Limb (tissue), 2 donors: ENCODE measurements at regions not wholly inside any gene's neighbourhood (a gene's known extent, or its start where the extent isn't known, plus 50 kb on each side); places are given as distances from the start of the nearest gene placed in this dataset.
"Not testable (repeated sequence)": the region's sequence is repeated elsewhere in the genome, so short reads cannot be mapped to it uniquely, and the experiment has no call there.

ENCODE experiments used
- DNase-seq, 2 donors: peaks; one replicate each; pipeline ENCODE4 v3.0.0-alpha.2; 2016; ENCODE audit errors: extremely low spot score in 2 of 2

DNA sequence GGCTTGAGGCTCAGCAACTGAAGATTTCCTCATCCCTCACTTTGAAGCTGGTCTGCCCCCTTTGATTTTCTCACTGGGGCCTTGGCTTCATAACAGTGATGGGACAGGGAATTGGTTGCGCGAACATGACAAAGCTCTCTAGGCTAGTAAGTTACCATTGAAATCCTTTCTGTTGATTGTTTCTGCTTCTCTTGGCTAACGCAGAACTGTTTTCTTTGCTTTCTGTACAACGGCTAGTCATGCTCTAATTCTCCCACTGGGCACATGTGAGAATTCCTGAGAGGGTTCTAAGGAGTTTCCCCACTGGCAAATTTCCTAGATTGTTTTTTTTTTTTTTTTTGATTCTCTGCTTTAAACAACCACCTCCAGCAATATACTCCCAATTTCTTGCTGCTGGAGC, 738.6 kb downstream of the PCDH7 start:
- no peak for DNase-seq

- DNase-seq: no peak
These were observed 741.3 kb downstream of the PCDH7 start for GRCh38 chr4:31461421-31461820.

GRCh38 chr4:31467781-31468180, 747.6 kb downstream of the PCDH7 start:
- DNase-seq: peak in 1 of 2 donors; percentile 10

DNA sequence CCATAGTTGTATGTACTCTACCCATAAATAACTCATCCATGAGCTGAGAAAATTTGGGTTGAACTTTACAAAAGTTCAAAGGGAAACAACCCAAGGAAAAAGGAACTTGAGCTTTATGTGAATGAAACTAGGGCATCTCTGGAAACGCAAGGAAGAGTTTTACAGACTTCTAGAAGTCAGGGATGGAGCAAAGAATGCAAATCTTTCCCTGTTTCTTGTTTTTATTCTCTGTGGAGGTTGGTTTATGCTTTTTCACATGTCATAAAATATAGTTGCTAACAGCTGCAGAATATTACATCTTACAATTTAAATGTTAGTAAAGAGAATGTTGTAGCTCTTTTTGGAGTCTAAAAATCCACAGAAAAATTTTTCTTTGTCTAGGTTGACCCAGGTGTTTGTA, 754.1 kb downstream of the PCDH7 start:
- peak in 1 of 2 donors; percentile 4 for DNase-seq

GRCh38 chr4:31482691-31483090, 762.5 kb downstream of the PCDH7 start:
- no peak for DNase-seq

GRCh38 chr4:31499216-31499615, 779.0 kb downstream of the PCDH7 start:
- DNase-seq: not testable (repeated sequence)

DNA sequence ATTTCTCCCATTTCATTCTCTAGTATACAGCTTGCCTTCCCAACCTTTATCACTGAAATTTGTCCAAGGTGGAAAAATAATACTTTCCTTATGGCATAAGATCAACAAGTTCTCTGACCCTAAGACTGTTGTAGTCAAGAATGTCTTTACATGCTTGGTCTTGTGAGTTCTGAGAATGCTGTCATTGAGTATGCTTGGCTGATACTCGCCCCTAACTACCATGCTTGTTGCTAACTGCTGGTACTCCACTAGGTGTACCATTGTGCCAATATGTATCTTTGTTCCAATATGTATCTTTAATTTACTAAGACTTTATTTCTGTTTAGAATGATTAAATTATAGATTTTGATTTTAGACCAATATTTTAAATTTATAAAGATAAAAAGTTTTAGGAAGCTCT, 796.4 kb downstream of the PCDH7 start:
- DNase-seq: no peak

DNA sequence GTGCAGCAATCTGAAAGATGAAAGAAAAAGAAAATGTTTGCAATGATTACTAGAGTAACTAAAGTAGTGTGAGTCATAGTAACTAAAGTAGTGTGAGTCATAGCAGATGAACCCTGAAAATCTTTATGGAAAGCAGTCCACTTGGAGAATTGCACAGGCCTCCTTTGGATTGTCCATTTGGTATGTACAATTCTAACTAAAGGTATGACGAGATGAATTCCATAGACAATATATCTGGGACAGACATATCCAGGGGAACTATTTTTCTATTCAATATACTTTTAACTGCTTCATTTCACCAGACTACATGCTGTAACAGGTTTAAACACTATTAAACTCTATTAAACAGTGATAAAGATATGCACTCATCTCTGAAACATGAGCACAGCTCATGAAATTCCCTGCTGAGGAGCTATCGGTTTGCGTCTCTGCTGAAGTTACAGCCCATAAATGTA, 798.7 kb downstream of the PCDH7 start:
- DNase-seq: no peak

GRCh38 chr4:31530555-31530954, 810.4 kb downstream of the PCDH7 start:
- DNase-seq: no peak

- no peak for DNase-seq
These were observed 818.7 kb downstream of the PCDH7 start for GRCh38 chr4:31538877-31539276.

DNA sequence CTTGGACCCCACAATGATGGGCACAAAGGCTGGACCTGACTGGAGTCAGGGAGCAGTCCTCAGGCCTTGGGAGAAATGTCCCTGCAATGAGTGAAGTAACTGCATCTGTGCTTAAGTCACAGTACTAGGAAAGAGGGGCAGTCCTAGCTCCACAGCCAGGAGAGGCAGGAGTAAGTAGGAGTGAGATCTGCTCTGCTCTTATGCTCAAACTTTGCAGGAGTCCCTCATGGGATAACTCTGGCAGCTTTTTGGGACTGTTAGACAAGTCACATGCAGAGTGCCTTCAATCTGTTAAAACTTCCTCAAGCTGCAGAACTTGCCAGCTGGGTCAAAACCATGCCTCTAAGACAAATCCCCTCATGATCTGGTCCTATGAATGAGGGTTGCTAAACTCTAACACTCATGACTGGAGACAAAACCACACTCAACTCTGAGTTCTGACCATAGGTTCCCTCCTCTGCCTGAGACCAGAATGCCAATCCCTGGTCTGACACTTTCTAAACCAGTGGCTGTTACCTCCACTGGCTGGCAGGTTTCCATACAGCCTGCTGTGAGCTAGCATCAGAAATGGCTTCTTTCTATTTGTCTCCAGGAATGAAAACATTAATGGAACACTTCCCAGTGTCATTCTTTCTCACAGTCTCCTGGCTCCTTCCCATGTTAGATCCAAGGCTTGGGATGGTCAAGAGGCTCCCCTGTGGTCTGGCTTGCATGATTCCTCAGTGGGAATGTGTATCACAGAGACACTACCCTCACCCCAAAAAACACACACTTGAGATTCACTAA, 819.3 kb downstream of the PCDH7 start:
- DNase-seq: no peak

DNA sequence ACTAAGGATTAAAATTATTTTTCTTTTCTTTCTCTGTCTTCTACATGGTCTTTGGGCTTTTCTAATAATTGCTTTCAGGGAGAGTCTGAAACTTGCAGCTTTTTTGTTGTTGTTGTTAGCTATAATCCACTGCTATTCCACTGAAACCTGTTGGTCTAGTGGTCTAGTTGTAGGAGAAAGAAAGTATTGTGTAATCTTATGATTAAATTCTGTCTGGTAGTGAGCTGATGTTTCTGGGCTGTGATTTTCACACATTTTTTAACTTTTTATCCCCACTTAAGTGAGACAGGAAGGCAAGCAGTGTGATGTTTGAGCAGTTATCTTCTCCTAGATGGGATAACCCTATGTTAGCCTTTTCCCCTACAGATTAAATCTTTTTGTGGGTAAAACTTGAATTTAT, 825.2 kb downstream of the PCDH7 start:
- no peak for DNase-seq

- DNase-seq: no peak
These were observed 825.6 kb downstream of the PCDH7 start for GRCh38 chr4:31545755-31546154.

DNA sequence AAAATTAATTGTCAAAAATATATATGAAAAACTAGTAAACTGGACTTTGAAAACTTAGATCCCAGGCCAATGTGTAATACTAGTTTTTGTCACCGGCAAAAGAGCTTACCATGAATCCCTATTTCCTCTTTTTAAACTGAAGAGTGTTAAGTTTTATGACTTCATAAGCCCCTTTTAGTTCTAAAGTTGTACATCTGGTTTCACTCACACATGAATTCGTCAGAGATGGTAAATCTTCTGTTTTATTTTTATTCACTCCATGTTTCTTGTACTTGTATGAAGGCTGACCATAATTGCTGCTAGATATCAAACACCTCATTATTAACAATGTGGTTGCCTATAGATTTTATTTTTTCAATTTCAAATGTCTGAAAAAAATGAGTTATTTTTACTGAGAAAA, 827.9 kb downstream of the PCDH7 start:
- DNase-seq: peak in 1 of 2 donors; percentile 67

DNA sequence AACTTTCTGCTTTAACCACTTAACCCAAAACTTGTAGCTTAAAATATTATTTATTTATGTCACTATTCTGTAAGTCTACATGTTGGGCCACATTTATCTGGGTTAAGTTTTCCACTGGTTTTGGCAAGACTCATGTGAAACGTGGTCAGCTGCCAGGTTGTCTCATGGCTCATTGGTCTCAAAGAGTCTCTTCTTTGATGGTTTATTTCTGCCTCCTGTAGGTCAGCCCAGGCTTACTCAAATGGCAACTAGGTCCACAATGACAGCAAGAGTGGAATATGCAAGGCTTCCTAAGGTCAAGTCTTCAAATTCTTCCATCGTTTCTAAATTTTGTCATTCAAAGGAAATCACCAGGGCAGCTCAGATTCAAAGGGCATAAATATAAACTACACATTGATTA, 828.7 kb downstream of the PCDH7 start:
- DNase-seq: no peak

DNA sequence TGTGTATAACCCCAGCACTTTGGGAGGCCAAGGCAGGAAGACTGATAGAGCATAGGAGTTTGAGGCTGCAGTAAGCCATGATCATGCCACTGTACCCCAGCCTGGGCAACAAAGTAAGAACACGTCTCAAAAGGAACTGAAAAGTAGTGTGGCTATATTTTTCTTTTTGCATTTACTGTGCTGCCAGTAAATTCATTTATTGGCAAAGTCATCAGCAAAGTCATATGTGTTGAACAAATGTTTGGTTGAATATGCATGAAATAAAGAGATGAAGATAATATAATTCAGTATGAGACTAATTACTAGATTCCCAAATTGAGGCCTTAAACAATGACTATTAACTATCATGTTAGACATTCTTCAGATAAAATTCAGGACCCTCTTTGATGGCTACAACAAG, 829.1 kb downstream of the PCDH7 start:
- no peak for DNase-seq

DNA sequence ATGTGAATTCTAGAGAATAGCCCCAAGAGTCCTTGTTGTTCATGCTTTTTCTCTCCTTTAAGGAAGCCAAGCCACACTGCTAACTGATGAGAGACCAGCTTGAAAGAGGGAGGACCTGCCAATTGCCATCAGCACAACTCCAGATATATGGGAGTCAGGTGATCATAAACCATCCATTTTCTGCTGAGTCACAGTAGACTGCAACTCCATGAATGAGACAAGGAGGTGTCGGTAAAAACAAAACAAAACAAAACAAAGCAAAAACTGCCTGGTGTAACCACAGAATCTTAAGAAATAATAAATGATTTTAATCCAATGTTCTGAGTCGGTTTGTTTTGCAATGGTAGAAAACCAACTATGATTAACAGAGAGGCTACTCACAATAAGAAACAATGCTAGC, 837.3 kb downstream of the PCDH7 start:
- DNase-seq: no peak

GRCh38 chr4:31573554-31573953, 853.4 kb downstream of the PCDH7 start:
- no peak for DNase-seq

GRCh38 chr4:31575504-31575903, 855.3 kb downstream of the PCDH7 start:
- no peak for DNase-seq

DNA sequence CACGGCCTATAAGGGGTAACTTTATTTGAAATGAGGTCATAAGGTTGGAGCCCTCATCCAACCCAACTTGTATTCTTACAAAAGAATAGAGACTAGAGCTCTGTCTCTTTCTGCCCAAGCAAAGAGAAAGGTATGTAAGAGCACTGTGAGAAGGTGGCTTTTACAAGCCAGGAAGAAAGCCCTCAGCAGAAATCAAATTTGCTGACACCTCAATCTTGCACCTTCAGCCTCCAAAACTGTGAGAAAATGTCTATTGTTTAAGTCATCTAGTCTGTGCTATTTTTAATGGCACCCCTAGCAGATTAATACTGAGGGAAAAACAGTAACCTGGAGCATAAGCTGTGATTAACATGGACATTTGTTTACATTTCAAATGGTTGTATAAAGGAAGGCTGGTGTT, 860.7 kb downstream of the PCDH7 start:
- DNase-seq: no peak

DNA sequence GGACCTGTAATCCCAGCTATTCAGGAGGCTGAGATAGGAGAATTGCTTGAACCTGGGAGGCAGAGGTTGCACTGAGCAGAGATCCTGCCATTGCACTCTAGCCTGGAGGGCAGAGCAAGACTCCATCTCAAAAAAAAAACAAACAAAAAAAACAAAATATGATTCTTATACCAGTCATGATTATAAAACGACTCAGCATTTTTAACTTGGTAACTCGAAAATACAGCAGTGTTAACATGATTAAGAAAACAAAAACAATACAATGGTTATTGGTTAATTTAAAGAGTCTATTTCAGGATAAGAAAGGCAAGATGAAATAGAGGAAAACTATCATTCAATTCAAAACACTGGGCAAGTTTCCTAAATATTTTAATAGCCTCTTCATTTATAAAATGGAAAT, 865.3 kb downstream of the PCDH7 start:
- no peak for DNase-seq

DNA sequence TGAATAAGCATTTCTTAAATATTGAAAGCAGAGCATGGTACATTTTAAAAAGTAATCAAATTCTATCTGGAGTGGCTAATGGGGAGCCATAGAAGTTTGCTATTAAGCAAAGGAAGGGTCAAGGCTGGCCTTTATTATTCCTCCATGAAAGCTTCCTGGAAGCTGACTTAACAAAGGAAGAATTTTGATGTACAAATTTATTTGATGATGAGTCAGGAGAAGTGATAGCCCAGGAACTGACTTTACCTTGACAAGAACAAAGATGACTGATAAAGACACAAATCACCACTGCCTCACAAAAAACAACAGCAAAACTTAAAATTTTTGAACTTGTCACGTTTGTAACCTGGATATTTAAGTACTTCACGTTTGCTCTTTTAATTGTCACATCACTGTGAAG, 872.1 kb downstream of the PCDH7 start:
- DNase-seq: no peak

DNA sequence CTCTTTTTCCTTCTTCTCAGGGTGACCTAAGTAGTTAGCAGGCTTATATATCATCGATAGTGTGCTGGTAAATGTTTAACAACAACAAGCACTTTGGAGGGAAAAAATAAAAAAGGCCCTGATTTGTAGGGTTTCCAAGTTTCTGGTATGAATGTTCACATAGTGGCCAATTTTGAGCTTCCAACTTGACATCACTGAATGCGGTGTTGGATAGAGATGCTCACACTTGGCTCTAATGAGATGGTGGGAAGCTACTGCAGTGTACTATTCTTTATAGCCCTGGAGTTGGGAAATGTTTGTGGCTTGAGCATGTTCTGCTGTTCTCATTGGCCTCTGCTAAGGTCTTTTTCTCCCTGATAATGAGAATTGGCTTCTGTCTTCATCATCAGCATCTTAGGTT, 875.3 kb downstream of the PCDH7 start:
- no peak for DNase-seq

DNA sequence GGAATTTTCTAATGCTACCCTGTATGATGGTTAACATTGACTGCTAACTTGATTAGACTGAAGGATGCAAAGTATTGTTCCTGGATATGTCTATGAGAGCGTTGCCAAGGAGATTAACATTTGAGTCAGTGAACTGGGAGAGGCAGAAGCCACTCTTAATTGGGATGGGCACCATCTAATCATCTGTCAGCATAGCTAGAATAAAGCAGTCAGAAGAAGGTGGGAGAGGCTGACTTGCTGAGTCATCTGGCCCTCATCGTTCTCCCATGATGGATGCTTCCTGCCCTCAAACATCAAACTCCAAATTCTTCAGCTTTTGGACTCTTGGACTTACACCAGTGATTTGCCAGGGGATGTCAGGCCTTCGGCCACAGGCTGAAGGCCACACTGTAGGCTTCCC, 878.5 kb downstream of the PCDH7 start:
- DNase-seq: no peak
